MCF 10A (cell line): ENCODE measurements at regions not wholly inside any gene's neighbourhood (a gene's known extent, or its start where the extent isn't known, plus 50 kb on each side); places are given as distances from the start of the nearest gene placed in this dataset.

Experiments
- BruUV-seq: library from RNA; stranded (reverse); fragments of 400-500 nt; replicated peaks from 2 replicates; lab custom pipeline; 2021; lab: Mats Ljungman, UMichigan
- CTCF ChIA-PET: fragments of 300-600 bp; sonication (Branson Sonifier 250); formaldehyde crosslinking; extraction: SDS; loops from one replicate; lab custom pipeline; 2021; ENCODE audit warnings: antibody characterized with exemption, inconsistent platforms; lab: Yijun Ruan, JAX
- POLR2A ChIA-PET: fragments of 300-600, 350-650 bp; sonication (Branson Sonifier 250); formaldehyde crosslinking; extraction: SDS; loops from one replicate; lab custom pipeline; 2020; ENCODE audit warnings: antibody characterized with exemption, inconsistent platforms; lab: Yijun Ruan, JAX
- DNase-seq: peaks from one replicate; pipeline ENCODE4 v3.0.0-alpha.2; 2018; ENCODE audit not compliant: unreplicated experiment
- H3K27ac Mint-ChIP-seq: one replicate; pipeline ENCODE4 v1.8.0; 2022; ENCODE audit warnings: mild to moderate bottlenecking, low read depth, mixed read lengths; ENCODE audit not compliant: unreplicated experiment
- H3K27me3 Mint-ChIP-seq: one replicate; pipeline ENCODE4 v1.8.0; 2022; ENCODE audit warnings: mixed read lengths; ENCODE audit not compliant: insufficient read depth, unreplicated experiment
- H3K36me3 Mint-ChIP-seq: one replicate; pipeline ENCODE4 v1.8.0; 2022; ENCODE audit warnings: mild to moderate bottlenecking, moderate library complexity, mixed read lengths; ENCODE audit not compliant: insufficient read depth, unreplicated experiment
- H3K4me1 Mint-ChIP-seq: one replicate; pipeline ENCODE4 v1.8.0; 2022; ENCODE audit warnings: mixed read lengths; ENCODE audit not compliant: insufficient read depth, unreplicated experiment
- H3K4me3 Mint-ChIP-seq: one replicate; pipeline ENCODE4 v1.8.0; 2022; ENCODE audit warnings: mild to moderate bottlenecking, moderate library complexity, mixed read lengths; ENCODE audit not compliant: unreplicated experiment
- H3K9me3 Mint-ChIP-seq: one replicate; pipeline ENCODE4 v1.8.0; 2022; ENCODE audit warnings: mixed read lengths; ENCODE audit not compliant: unreplicated experiment
- intact Hi-C: fragments of 100-400 bp; cut with micrococcal nuclease; formaldehyde crosslinking; loops from 2 replicates; pipeline ENCODE4 v1.14.1; 2022
- TF ChIP-seq, protein P1 (sequence below): fragments of 200-600 bp; IDR thresholded peaks from one replicate; pipeline ENCODE4 v1.8.0; 2022; ENCODE audit warnings: antibody characterized with exemption, mild to moderate bottlenecking; ENCODE audit not compliant: unreplicated experiment

DNA sequence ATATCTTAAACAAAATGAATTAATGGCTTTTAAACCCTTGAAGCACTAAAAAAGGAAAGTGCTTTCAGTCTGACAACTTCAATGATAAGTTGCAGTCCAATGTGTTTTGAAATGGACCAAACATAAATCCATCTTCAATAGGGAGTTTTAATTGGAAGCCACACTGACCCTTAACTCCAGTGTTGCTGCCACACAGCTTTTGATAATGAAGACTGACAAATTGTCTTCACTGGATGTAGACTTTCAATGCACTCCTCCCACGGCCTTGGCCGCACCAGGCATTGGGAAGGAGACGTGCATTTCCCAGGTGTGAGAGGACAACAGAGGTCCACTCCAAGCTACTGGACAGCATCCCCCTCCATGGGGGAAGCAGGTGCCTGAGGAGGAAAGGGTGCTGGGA, 159.0 kb upstream of the NRP1 start:
- POLR2A ChIA-PET, result no interaction called here
- Mint-ChIP-seq H3K4me3 (no peak overlapping the region), H3K27me3 (no peaks in the 10 kb centered on the region), H3K9me3 (no peaks in the 10 kb centered on the region), H3K36me3 (no peaks in the 10 kb centered on the region), H3K4me1 (no peaks in the 10 kb centered on the region), H3K27ac (no peak overlapping the region)
- no peak for DNase-seq
- TF ChIP-seq, protein P1, sequence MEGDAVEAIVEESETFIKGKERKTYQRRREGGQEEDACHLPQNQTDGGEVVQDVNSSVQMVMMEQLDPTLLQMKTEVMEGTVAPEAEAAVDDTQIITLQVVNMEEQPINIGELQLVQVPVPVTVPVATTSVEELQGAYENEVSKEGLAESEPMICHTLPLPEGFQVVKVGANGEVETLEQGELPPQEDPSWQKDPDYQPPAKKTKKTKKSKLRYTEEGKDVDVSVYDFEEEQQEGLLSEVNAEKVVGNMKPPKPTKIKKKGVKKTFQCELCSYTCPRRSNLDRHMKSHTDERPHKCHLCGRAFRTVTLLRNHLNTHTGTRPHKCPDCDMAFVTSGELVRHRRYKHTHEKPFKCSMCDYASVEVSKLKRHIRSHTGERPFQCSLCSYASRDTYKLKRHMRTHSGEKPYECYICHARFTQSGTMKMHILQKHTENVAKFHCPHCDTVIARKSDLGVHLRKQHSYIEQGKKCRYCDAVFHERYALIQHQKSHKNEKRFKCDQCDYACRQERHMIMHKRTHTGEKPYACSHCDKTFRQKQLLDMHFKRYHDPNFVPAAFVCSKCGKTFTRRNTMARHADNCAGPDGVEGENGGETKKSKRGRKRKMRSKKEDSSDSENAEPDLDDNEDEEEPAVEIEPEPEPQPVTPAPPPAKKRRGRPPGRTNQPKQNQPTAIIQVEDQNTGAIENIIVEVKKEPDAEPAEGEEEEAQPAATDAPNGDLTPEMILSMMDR, result no peak
- BruUV-seq, result no TSS peak
- intact Hi-C loops, result no loop called here
- CTCF ChIA-PET, result interaction anchor here (1.1 kb wide), 1 partner anchor 128 kb away, joined by 3 read pairs; no protein-coding TSS in a partner anchor

DNA sequence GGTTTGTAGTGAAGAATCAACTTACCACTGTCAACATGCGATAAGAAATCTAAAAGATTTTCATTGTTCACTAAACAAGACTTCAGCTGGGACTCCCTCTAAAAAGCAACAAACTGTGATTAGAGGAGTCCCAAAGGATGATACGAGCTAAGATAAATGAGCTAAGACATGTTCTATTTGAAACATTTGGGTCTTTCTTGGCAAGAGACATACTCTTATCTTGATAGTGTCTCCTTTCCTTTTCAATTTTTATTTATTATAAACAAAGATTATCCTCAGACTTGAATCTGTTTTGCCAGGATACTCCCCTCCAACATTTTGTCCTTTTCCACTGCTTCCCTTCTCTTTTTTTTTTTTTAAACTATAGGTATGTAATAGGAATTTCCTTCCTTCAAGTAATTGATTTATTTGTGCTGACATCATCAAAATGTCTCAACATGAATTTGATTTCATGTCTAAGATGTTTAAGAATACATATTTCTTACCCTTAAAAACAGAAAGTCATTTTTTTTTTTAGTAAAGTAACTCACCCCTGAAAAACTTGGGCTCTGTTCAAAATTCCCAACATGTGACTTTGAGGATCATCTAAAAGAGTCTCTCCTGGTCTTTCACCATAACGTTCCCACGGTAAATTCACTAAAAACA, 158.4 kb upstream of the NRP1 start:
- Mint-ChIP-seq H3K4me3 (no peak overlapping the region), H3K9me3 (no peaks in the 10 kb centered on the region), H3K4me1 (no peaks in the 10 kb centered on the region), H3K27me3 (no peaks in the 10 kb centered on the region), H3K27ac (no peak overlapping the region), H3K36me3 (no peaks in the 10 kb centered on the region)
- intact Hi-C loops, result no loop called here
- DNase-seq, result no peak
- TF ChIP-seq, protein P1, result no peak
- POLR2A ChIA-PET, result no interaction called here
- CTCF ChIA-PET, result no interaction called here
- no TSS peak for BruUV-seq

- CTCF ChIA-PET, result interaction anchor here (1.0 kb wide), 1 partner anchor 41 kb away, joined by 5 read pairs; no protein-coding TSS in a partner anchor
- Mint-ChIP-seq H3K27ac (no peak overlapping the region), H3K4me3 (no peak overlapping the region), H3K4me1 (peaks cover 6% of the 10 kb centered on the region), H3K9me3 (no peaks in the 10 kb centered on the region), H3K27me3 (no peaks in the 10 kb centered on the region), H3K36me3 (no peaks in the 10 kb centered on the region)
- DNase-seq, result no peak
- intact Hi-C loops, result no loop called here
- TF ChIP-seq, protein P1, result no peak
- POLR2A ChIA-PET, result no interaction called here
- no TSS peak for BruUV-seq
These were observed 155.2 kb upstream of the NRP1 start for GRCh38 chr10:33489501-33490176.

DNA sequence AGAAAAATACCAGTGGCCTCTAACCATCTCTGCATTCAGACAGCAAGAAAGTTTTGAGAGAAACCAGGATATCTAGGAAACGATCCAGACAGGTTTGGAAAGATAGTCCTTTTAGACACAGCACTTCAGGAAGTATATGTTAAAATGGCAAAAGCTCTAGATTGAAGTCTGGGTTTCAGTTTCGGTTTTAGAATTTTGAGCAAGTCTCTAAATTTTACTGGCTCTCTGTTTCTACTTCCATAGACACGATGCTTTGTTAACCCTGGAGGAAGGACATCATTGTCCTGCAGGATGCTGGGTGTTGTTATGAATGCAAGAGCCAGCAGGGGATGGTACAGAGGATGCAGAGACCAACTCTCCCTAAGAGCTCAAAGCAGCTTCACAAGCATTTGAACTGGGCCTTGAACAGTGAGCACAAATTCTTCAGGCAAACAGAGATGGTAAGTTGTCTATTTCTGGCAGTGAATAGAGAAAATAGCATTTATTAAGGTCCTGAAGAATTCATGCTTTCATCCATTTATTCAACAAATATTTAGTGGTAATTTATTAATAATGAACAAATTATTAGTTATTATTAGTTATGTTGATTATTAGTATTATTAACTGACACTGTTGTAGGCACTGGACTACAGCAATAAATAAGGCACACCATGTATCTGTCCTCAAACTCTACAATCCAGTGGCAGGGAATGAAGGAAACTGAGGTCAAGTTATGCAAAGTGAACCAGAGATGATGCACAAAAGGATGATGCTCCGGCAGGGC, 152.7 kb upstream of the NRP1 start:
- ChIA-PET POLR2A (interaction anchor here (0.6 kb wide), 1 partner anchor 452 kb away, joined by 3 read pairs; no protein-coding TSS in a partner anchor), CTCF (interaction anchor here (0.5 to 0.7 kb wide), 2 partner anchors 387 to 462 kb away, joined by 3 read pairs; no protein-coding TSS in a partner anchor)
- intact Hi-C loops, result no loop called here
- no TSS peak for BruUV-seq
- Mint-ChIP-seq H3K4me1 (peaks cover 6% of the 10 kb centered on the region), H3K27me3 (no peaks in the 10 kb centered on the region), H3K36me3 (no peaks in the 10 kb centered on the region), H3K9me3 (no peaks in the 10 kb centered on the region), H3K27ac (no peak overlapping the region), H3K4me3 (no peak overlapping the region)
- TF ChIP-seq, protein P1, result no peak
- DNase-seq, result no peak
